H9 (cell line): ENCODE measurements at regions not wholly inside any gene's neighbourhood (a gene's known extent, or its start where the extent isn't known, plus 50 kb on each side); places are given as distances from the start of the nearest gene placed in this dataset.

Experiments
- DNase-seq: peaks from one replicate; pipeline ENCODE4 v3.0.0-alpha.2; 2017
- H2AFZ ChIP-seq: one replicate; pipeline ENCODE4 v1.6.1; 2013; ENCODE audit warnings: mild to moderate bottlenecking, low read length, control low read depth, moderate library complexity
- H2AK5ac ChIP-seq: 2 replicates; pipeline ENCODE4 v1.6.1; 2013; ENCODE audit warnings: low read length, control low read depth, mixed read lengths; ENCODE audit not compliant: insufficient read length
- H2BK120ac ChIP-seq: one replicate; pipeline ENCODE4 v1.6.1; 2013; ENCODE audit warnings: low read depth, mild to moderate bottlenecking, low read length, control low read depth, inconsistent platforms; ENCODE audit not compliant: poor library complexity, severe bottlenecking
- H2BK12ac ChIP-seq: 2 replicates; pipeline ENCODE4 v1.6.1; 2013; ENCODE audit warnings: low read length, control low read depth, mixed read lengths, low read depth; ENCODE audit not compliant: insufficient read length
- H2BK15ac ChIP-seq: 2 replicates; pipeline ENCODE4 v1.6.1; 2013; ENCODE audit warnings: low read depth, low read length, control low read depth
- H2BK20ac ChIP-seq: one replicate; pipeline ENCODE4 v1.6.1; 2013; ENCODE audit warnings: low read depth, mild to moderate bottlenecking, low read length, control low read depth, inconsistent platforms; ENCODE audit not compliant: poor library complexity, severe bottlenecking
- H2BK5ac ChIP-seq: 2 replicates; pipeline ENCODE4 v1.6.1; 2013; ENCODE audit warnings: low read length, control low read depth, mixed read lengths; ENCODE audit not compliant: insufficient read length
- H3K14ac ChIP-seq: 2 replicates; pipeline ENCODE4 v1.6.1; 2013; ENCODE audit warnings: low read length, control low read depth; ENCODE audit not compliant: insufficient read depth
- H3K18ac ChIP-seq: 2 replicates; pipeline ENCODE4 v1.6.1; 2013; ENCODE audit warnings: low read depth, mild to moderate bottlenecking, mixed read lengths, low read length, control low read depth; ENCODE audit not compliant: insufficient read length
- H3K23ac ChIP-seq: 2 replicates; pipeline ENCODE4 v1.6.1; 2013; ENCODE audit warnings: low read length, control low read depth, mixed read lengths, low read depth; ENCODE audit not compliant: insufficient read length
- H3K23me2 ChIP-seq: 2 replicates; pipeline ENCODE4 v1.6.1; 2013; ENCODE audit warnings: low read depth, mild to moderate bottlenecking, mixed read lengths, low read length, control low read depth; ENCODE audit not compliant: insufficient read length, poor library complexity, severe bottlenecking
- H3K27ac ChIP-seq: 2 replicates; pipeline ENCODE4 v1.5.1; 2013; ENCODE audit warnings: low read length, control low read depth, mixed read lengths, low read depth; ENCODE audit not compliant: insufficient read length
- H3K27me3 ChIP-seq: 2 replicates; pipeline ENCODE4 v1.6.1; 2013; ENCODE audit warnings: low read length, control low read depth, inconsistent platforms; ENCODE audit not compliant: insufficient read depth
- H3K4ac ChIP-seq: 2 replicates; pipeline ENCODE4 v1.6.1; 2013; ENCODE audit warnings: low read depth, mild to moderate bottlenecking, control low read depth, inconsistent platforms, low read length, moderate library complexity
- H3K4me1 ChIP-seq: 2 replicates; pipeline ENCODE4 v1.6.1; 2013; ENCODE audit warnings: low read length, control low read depth, inconsistent platforms; ENCODE audit not compliant: insufficient read depth
- H3K4me2 ChIP-seq: 2 replicates; pipeline ENCODE4 v1.6.1; 2013; ENCODE audit warnings: low read length, control low read depth, mixed read lengths; ENCODE audit not compliant: insufficient read length, insufficient read depth
- H3K56ac ChIP-seq: 2 replicates; pipeline ENCODE4 v1.6.1; 2013; ENCODE audit warnings: low read depth, mild to moderate bottlenecking, mixed read lengths, low read length, control low read depth; ENCODE audit not compliant: insufficient read length
- H3K79me1 ChIP-seq: 2 replicates; pipeline ENCODE4 v1.6.1; 2013; ENCODE audit warnings: low read depth, mild to moderate bottlenecking, moderate library complexity, low read length, control low read depth, inconsistent platforms; ENCODE audit not compliant: insufficient read depth, poor library complexity, severe bottlenecking
- H3K79me2 ChIP-seq: 2 replicates; pipeline ENCODE4 v1.6.1; 2013; ENCODE audit warnings: low read length, control low read depth, inconsistent platforms; ENCODE audit not compliant: insufficient read depth
- H3K9ac ChIP-seq: 2 replicates; pipeline ENCODE4 v1.6.1; 2013; ENCODE audit warnings: low read length, control low read depth, mixed read lengths; ENCODE audit not compliant: insufficient read length; ENCODE audit errors: extremely low read depth
- H3K9me3 ChIP-seq: one replicate; pipeline ENCODE4 v1.6.1; 2013; ENCODE audit warnings: low read depth, low read length, inconsistent platforms; ENCODE audit not compliant: control insufficient read depth
- H3T11ph ChIP-seq: one replicate; pipeline ENCODE4 v1.6.1; 2013; ENCODE audit warnings: mild to moderate bottlenecking, low read length, control low read depth, inconsistent platforms
- H4K20me1 ChIP-seq: one replicate; pipeline ENCODE4 v1.6.1; 2013; ENCODE audit not compliant: control insufficient read depth, insufficient read length, insufficient read depth
- H4K5ac ChIP-seq: 2 replicates; pipeline ENCODE4 v1.6.1; 2013; ENCODE audit warnings: low read depth, mild to moderate bottlenecking, mixed read lengths, low read length, control low read depth; ENCODE audit not compliant: insufficient read length
- H4K8ac ChIP-seq: replicated peaks from 2 replicates; pipeline ENCODE4 v1.6.1; 2013; ENCODE audit warnings: low read length, control low read depth, mixed read lengths, low read depth; ENCODE audit not compliant: insufficient read length
- H4K91ac ChIP-seq: 2 replicates; pipeline ENCODE4 v1.6.1; 2013; ENCODE audit warnings: low read depth, mild to moderate bottlenecking, moderate library complexity, mixed read lengths, low read length, control low read depth; ENCODE audit not compliant: insufficient read length
- H3K27ac Mint-ChIP-seq, 3 experiments: 2 replicates in 2 of 3; 3 replicates in 1 of 3; pipeline ENCODE4 v1.8.0; 2020 to 2021; ENCODE audit warnings: mixed read lengths in 3 of 3, mild to moderate bottlenecking in 1 of 3, moderate library complexity in 1 of 3
- H3K27me3 Mint-ChIP-seq: 2 replicates; pipeline ENCODE4 v1.8.0; 2021; ENCODE audit warnings: low read depth, mild to moderate bottlenecking, moderate library complexity, mixed read lengths
- H3K36me3 Mint-ChIP-seq, 3 experiments: 2 replicates in 2 of 3; 3 replicates in 1 of 3; pipeline ENCODE4 v1.8.0; 2020 to 2021; ENCODE audit warnings: low read depth in 3 of 3, mixed read lengths in 3 of 3; ENCODE audit not compliant: insufficient read depth in 1 of 3
- H3K4me1 Mint-ChIP-seq, 2 experiments: 2 replicates each; pipeline ENCODE4 v1.8.0; 2020; ENCODE audit warnings: mixed read lengths in 2 of 2
- H3K4me3 Mint-ChIP-seq, 2 experiments: 2 replicates in 1 of 2; 3 replicates in 1 of 2; pipeline ENCODE4 v1.8.0; 2020 to 2021; ENCODE audit warnings: mild to moderate bottlenecking in 2 of 2, mixed read lengths in 2 of 2, moderate library complexity in 1 of 2
- H3K9me3 Mint-ChIP-seq, 2 experiments: 2 replicates in 1 of 2; 3 replicates in 1 of 2; pipeline ENCODE4 v1.8.0; 2020; ENCODE audit warnings: mild to moderate bottlenecking in 2 of 2, mixed read lengths in 2 of 2, moderate library complexity in 1 of 2
- CTCF ChIP-seq: fragments of 200-600 bp; sonication (generic); conservative IDR thresholded peaks from 3 replicates; pipeline ENCODE4 v1.8.0; 2021; ENCODE audit warnings: antibody characterized with exemption, mild to moderate bottlenecking
- WGBS: extraction: QIAGEN DNeasy Blood & Tissue Kit; methylation state at CpG from one replicate; pipeline ENCODE4 v1.1.7; 2013; ENCODE audit warnings: missing lambda C conversion rate, low lambda C conversion rate, mixed read lengths; ENCODE audit not compliant: insufficient read length; ENCODE audit errors: extremely low coverage; 5-methylcytosine and 5-hydroxymethylcytosine counted together

GRCh38 chrX:2587146-2587545 is 86.4 kb upstream of the DHRSX start:
- H3K27me3 ChIP-seq: peaks cover 22% of the 10 kb centered on the region
- H3K9ac ChIP-seq: no peak overlapping the region
- DNase-seq: no peak
- H3K79me2 ChIP-seq: no peaks in the 10 kb centered on the region
- H3K18ac ChIP-seq: no peak overlapping the region
- H3K56ac ChIP-seq: no peak overlapping the region
- H3K4ac ChIP-seq: no peak overlapping the region
- H3K4me3 Mint-ChIP-seq: no peak overlapping the region
- no peak overlapping the region for H2BK120ac ChIP-seq
- H3K9me3 Mint-ChIP-seq: no peaks in the 10 kb centered on the region
- H3K27ac ChIP-seq: no peak overlapping the region
- H4K91ac ChIP-seq: no peak overlapping the region
- H2BK5ac ChIP-seq: no peak overlapping the region
- 0 out of 7 replicates have a peak, but pooled peaks cover 0 to 3% (median 0%) of the 10 kb centered on the region in 3 experiments for H3K36me3 Mint-ChIP-seq
- H3K4me2 ChIP-seq: no peak overlapping the region
- H2BK20ac ChIP-seq: no peak overlapping the region
- H2AFZ ChIP-seq: no peak overlapping the region
- TF ChIP-seq CTCF: no peak
- H3K14ac ChIP-seq: no peak overlapping the region
- WGBS: no CpG with 5 or more reads among the region's 4 CpGs
- H2AK5ac ChIP-seq: no peak overlapping the region
- H3K9me3 ChIP-seq: no peaks in the 10 kb centered on the region
- no peak overlapping the region for H3K23ac ChIP-seq
- peaks cover 8% of the 10 kb centered on the region; the same call in 1 of the 2 replicates for H3K4me1 ChIP-seq
- H4K5ac ChIP-seq: no peak overlapping the region
- no peak overlapping the region for H2BK15ac ChIP-seq
- peaks cover 35% of the 10 kb centered on the region for H3K27me3 Mint-ChIP-seq
- H3K27ac Mint-ChIP-seq: no peak overlapping the region
- no peak overlapping the region for H3T11ph ChIP-seq
- no peak overlapping the region for H2BK12ac ChIP-seq
- no peak overlapping the region for H4K8ac ChIP-seq
- no peaks in the 10 kb centered on the region for H3K79me1 ChIP-seq
- H4K20me1 ChIP-seq: no peaks in the 10 kb centered on the region
- peaks cover 32 to 34% of the 10 kb centered on the region in 2 experiments for H3K4me1 Mint-ChIP-seq
- H3K23me2 ChIP-seq: peaks cover 17% of the 10 kb centered on the region
